ENCODE measurements at regions not wholly inside any gene's neighbourhood (a gene's known extent, or its start where the extent isn't known, plus 50 kb on each side); places are given as distances from the start of the nearest gene placed in this dataset.

DNA sequence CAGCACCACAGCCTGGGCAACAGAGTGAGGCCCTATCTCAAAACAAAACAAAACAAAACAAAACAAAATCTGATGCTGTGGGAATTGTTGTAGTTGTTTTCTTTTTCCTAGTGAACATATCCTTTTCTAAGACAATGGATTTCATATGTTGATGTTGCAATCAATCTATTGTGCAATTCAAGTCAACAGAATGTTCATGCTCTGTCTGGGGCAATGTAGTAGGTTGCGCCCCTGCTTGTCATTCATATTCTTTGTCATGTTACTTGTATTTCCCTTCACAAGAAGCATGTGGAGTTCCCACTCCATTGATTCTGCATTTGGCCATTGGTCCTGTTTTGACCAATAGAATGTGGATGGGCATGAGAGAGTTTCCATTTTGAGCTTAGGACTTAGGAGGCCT is 223.9 kb downstream of the DUSP10 start:
- Mint-ChIP-seq H3K9me3 (no peaks in the 10 kb centered on the region), H3K27me3 (ENCODE audit: low read depth) (peaks cover 4% of the 10 kb centered on the region), H3K4me3 (no peak overlapping the region), H3K27ac (no peak overlapping the region), H3K4me1 (peaks cover 9% of the 10 kb centered on the region), H3K36me3 (ENCODE audit: low read depth) (no peaks in the 10 kb centered on the region)
- TF ChIP-seq, protein P1, sequence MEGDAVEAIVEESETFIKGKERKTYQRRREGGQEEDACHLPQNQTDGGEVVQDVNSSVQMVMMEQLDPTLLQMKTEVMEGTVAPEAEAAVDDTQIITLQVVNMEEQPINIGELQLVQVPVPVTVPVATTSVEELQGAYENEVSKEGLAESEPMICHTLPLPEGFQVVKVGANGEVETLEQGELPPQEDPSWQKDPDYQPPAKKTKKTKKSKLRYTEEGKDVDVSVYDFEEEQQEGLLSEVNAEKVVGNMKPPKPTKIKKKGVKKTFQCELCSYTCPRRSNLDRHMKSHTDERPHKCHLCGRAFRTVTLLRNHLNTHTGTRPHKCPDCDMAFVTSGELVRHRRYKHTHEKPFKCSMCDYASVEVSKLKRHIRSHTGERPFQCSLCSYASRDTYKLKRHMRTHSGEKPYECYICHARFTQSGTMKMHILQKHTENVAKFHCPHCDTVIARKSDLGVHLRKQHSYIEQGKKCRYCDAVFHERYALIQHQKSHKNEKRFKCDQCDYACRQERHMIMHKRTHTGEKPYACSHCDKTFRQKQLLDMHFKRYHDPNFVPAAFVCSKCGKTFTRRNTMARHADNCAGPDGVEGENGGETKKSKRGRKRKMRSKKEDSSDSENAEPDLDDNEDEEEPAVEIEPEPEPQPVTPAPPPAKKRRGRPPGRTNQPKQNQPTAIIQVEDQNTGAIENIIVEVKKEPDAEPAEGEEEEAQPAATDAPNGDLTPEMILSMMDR (IDR thresholded peaks at IDR 0.05; ENCODE audit: unreplicated experiment in 3 of 3), result no peak

GRCh38 chr1:221520250-221520649 is 221.6 kb downstream of the DUSP10 start:
- no peak overlapping the region for H3K27ac Mint-ChIP-seq
- H3K27me3 Mint-ChIP-seq (ENCODE audit: low read depth), result peaks cover 4% of the 10 kb centered on the region
- TF ChIP-seq, protein P1 (IDR thresholded peaks at IDR 0.05; ENCODE audit: unreplicated experiment in 3 of 3), result no peak
- no peak overlapping the region for H3K4me3 Mint-ChIP-seq
- no peaks in the 10 kb centered on the region for H3K9me3 Mint-ChIP-seq
- H3K36me3 Mint-ChIP-seq (ENCODE audit: low read depth), result no peaks in the 10 kb centered on the region
- peaks cover 9% of the 10 kb centered on the region for H3K4me1 Mint-ChIP-seq

GRCh38 chr1:221521686-221522085 is 220.2 kb downstream of the DUSP10 start:
- no peaks in the 10 kb centered on the region for H3K9me3 Mint-ChIP-seq
- no peak overlapping the region for H3K27ac Mint-ChIP-seq
- H3K36me3 Mint-ChIP-seq (ENCODE audit: low read depth), result no peaks in the 10 kb centered on the region

DNA sequence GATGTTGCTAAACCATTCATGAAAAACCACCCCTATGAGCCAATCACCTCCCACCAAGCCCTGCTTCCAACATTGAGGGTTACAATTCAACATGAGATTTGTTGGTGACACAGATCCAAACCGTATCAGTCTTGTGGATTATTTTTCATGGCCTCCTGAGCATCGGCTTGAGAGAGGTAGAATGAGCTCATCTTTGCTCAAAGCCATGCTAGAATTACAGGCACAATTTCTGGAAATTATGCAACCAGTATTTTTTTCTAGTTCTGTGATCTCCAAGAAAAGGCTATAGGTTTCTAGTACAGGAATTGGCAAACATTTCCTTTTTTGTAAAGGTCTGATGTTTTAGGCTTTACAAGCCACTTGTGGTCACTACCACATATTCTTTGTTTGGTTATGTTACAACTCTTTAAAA is 219.4 kb downstream of the DUSP10 start:
- no peaks in the 10 kb centered on the region for H3K9me3 Mint-ChIP-seq
- H3K27me3 Mint-ChIP-seq (ENCODE audit: low read depth), result peaks cover 4% of the 10 kb centered on the region
- peaks cover 9% of the 10 kb centered on the region for H3K4me1 Mint-ChIP-seq
- H3K4me3 Mint-ChIP-seq, result no peak overlapping the region
- TF ChIP-seq, protein P1 (IDR thresholded peaks at IDR 0.05; ENCODE audit: unreplicated experiment in 3 of 3), result no peak
- no peaks in the 10 kb centered on the region for H3K36me3 Mint-ChIP-seq (ENCODE audit: low read depth)
- H3K27ac Mint-ChIP-seq, result no peak overlapping the region

More at GRCh38 chr1:221521686-221522085, 220.2 kb downstream of the DUSP10 start:
- Mint-ChIP-seq H3K4me3 (no peak overlapping the region), H3K4me1 (peaks cover 9% of the 10 kb centered on the region), H3K27me3 (ENCODE audit: low read depth) (peaks cover 4% of the 10 kb centered on the region)
- TF ChIP-seq, protein P1 (IDR thresholded peaks at IDR 0.05; ENCODE audit: unreplicated experiment in 3 of 3), result no peak

- H3K27ac Mint-ChIP-seq, result no peak overlapping the region
- no peaks in the 10 kb centered on the region for H3K36me3 Mint-ChIP-seq (ENCODE audit: low read depth)
- no peaks in the 10 kb centered on the region for H3K4me1 Mint-ChIP-seq
- no peak overlapping the region for H3K4me3 Mint-ChIP-seq
- H3K27me3 Mint-ChIP-seq (ENCODE audit: low read depth), result peaks cover 3% of the 10 kb centered on the region
- no peaks in the 10 kb centered on the region for H3K9me3 Mint-ChIP-seq
- TF ChIP-seq, protein P1 (IDR thresholded peaks at IDR 0.05; ENCODE audit: unreplicated experiment in 3 of 3), result no peak
Measured at GRCh38 chr1:221525749-221526148, 216.1 kb downstream of the DUSP10 start.

GRCh38 chr1:221527302-221527701 is 214.6 kb downstream of the DUSP10 start:
- no peak overlapping the region for H3K4me3 Mint-ChIP-seq
- H3K36me3 Mint-ChIP-seq (ENCODE audit: low read depth), result no peaks in the 10 kb centered on the region
- H3K27ac Mint-ChIP-seq, result no peak overlapping the region
- no peaks in the 10 kb centered on the region for H3K4me1 Mint-ChIP-seq
- TF ChIP-seq, protein P1 (IDR thresholded peaks at IDR 0.05; ENCODE audit: unreplicated experiment in 3 of 3), result no peak
- H3K27me3 Mint-ChIP-seq (ENCODE audit: low read depth), result peaks cover 8% of the 10 kb centered on the region
- no peaks in the 10 kb centered on the region for H3K9me3 Mint-ChIP-seq

Measured in nephron (organoid).